ENCODE measurements at regions not wholly inside any gene's neighbourhood (a gene's known extent, or its start where the extent isn't known, plus 50 kb on each side); places are given as distances from the start of the nearest gene placed in this dataset.
A peak's percentile ranks its signal among the peaks of the same experiment; 100 is the strongest.

DNA sequence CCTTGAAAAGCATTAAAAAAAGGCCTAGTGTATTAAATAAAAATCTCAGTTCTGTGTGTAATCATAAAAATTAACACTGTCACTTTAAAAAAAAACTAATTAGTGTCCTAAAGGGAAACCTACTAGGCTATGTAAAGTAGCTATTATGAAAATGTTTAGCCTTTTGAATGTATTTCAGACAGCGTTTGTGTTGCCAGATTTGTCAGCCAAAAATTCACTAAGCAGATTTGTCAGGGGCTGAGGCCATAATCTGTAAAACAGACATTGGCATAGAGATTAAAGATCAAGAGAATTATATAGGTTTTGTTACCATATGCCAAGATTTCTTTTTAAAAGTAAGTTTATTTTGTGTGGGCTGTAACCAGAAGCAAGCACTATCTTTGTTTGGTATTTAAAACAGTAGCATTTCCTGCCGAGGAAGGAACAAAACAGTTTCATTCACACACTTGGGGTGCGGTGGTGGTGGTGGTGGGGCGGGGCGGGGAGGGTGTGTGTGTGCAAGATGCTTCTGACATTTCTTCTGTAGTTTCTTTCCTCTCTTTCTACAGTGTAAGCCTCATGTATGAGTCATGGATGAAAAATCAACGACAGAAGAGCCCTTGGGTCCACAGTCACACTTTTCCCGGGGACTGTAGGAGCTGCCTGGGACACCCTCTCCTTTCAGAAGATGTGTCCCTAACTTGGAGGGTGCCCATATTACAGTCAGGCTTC is 328.5 kb upstream of the FANCL start:
- DNase-seq (ENCODE audit: low read depth) = peak; percentile 14

DNA sequence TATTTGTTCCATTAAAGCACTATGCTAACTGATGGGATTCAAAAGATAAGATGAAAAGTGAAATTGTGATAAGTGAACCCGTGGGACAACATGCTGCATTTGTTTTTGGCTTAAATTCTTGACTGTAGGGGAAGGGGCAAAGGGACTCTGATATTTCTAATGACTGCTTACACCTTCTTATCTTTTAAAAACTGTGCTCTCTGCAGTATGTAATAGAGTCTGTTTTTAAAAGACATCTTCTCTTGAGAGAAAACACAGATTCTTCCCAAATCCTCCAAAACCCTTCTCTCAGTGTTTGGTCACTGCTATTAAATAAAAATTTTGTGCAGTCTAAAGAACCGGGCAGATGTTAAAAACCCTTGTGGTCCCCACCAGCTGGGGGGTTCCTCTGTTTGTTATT is 327.8 kb upstream of the FANCL start:
- DNase-seq (ENCODE audit: low read depth) = no peak

GRCh38 chr2:58562276-58562675 is 321.2 kb upstream of the FANCL start:
- DNase-seq (ENCODE audit: low read depth) = no peak

DNA sequence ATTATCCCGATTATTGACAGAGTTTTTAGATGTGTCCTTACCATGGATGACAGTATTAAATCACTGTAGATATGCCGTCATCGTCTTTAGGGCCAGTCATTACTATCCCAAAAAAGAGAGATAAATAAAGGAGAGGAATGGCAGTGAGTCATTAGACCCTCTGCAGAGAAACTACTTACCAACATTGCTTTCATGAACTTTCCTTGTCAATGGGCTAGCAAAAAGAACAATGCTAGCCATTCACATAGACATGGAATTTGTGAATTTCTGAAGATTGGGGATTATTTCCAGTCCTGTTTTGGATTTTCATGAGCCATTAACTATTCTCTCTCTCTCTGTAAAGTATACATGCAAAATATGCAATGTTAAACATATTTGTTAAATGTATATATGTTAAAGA is 319.4 kb upstream of the FANCL start:
- DNase-seq (ENCODE audit: low read depth) = peak; percentile 24

DNA sequence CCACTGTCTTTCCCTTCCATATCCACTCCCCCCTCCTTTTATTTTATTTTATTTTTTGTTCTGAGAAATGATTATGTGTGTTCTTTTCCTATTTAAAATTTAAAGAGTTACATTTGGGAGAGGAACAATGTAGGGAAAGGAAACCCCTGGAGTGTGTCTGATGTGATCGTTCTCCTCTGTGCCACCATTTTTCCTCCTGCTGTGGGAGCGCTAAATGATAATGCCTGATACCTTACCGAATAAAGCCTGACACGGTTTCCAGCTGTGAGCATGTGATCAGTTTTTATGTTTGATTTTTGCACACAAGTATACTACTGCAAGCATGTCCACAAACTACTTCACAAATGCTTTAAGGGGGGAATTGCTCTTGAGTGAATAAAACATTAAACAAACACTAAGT is 317.8 kb upstream of the FANCL start:
- DNase-seq (ENCODE audit: low read depth) = no peak

- no peak for DNase-seq (ENCODE audit: low read depth)
Observed at GRCh38 chr2:58557176-58557575, 316.1 kb upstream of the FANCL start.

DNA sequence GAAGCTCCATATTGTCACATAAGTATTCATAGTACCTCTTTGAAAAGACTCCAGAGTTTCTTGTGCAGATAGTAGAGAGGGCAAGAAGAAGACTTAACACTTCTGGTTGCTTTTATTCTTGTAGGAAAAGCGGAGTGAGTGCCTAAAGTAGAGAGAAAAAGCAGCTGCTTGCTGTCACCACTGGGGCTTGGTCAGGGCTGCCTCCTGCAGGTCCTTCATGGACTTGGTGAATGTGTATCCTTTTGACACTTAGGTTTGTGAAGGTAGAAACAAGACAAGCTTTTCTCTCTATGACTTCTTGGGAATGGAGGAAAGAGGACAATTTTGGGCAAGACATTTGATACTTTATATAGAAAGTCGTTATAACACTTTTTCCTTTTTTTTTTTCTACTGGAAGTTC is 312.8 kb upstream of the FANCL start:
- DNase-seq (ENCODE audit: low read depth) = no peak

DNA sequence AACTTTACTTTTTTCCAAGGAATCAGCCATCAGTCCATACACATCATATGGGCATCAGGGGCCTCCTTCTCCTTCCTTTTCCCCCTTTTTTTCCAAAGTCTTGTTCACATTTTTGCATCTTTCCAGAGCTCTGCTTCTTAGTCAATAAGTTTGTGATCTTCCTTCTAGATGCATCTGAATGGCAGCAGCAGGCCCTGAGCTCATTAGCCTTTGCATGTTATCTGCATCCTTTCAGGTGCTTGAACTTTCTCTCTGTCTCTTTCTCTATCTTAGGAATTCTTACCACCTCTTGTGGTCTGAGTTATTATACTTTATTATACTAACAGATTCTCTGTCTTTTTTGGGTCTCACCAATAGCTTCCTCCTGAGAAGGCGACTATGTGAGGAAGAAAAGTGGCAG is 312.4 kb upstream of the FANCL start:
- no peak for DNase-seq (ENCODE audit: low read depth)

- no peak for DNase-seq (ENCODE audit: low read depth)
Observed at GRCh38 chr2:58545300-58546280, 304.5 kb upstream of the FANCL start.

- DNase-seq (ENCODE audit: low read depth) = no peak
Observed at GRCh38 chr2:58543442-58543841, 302.3 kb upstream of the FANCL start.

DNA sequence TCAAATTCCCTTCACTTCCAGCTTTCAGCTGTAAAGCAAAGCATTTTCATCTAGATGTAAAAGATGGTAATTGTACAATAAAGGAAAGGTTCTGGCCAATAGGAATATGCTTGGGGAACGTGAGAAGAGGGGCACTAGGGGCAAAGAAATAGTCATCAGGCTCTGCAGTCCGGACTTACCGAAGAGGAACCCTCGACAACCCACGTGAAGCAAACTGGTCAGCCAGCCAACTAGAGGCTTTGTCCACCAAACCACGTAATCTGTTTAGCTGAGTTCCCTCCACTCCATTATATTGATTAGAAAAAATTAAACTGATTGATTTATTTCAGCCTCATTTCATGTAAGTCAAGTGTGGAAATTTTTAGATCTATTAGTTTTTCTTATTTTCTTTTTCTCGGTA is 300.4 kb upstream of the FANCL start:
- DNase-seq (ENCODE audit: low read depth) = no peak

DNA sequence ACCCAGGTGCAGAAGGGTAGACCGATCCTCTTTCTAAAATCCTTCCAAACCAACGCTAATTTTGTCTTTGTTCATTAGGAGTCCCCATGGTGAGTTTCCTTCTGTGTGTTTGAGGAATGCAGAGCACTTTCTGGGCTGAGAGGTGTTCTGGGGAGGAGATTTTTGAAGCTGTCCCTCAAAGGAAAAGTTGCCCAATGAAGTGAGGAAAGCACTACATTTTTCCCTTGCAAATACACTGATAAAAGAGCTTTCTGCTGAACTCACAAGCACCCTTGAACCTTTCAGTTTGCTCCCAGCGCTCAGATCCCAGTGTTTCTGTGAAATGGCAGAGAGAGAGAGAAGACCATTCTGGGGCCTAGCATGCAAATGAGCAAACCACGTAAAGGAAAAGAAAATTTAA is 299.6 kb upstream of the FANCL start:
- DNase-seq (ENCODE audit: low read depth) = no peak

DNA sequence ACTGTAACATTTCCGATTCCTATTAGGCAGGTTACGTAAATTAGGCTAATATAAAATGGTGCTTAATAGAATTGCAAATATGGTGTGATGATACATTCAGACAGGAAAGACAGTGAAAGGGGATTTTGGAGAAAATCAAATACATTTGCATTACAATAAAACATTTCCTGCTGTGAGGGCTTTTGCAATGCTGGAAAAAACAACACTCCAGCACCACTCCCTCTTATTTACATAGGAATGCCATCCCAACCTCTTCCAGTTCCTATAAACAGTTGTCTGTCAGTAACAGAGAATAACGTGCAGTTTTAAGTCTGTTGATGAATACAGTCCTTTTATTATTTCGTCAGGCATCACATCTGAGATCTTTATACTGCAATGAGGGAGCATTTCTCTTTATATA is 298.8 kb upstream of the FANCL start:
- peak; percentile 18 for DNase-seq (ENCODE audit: low read depth)

DNA sequence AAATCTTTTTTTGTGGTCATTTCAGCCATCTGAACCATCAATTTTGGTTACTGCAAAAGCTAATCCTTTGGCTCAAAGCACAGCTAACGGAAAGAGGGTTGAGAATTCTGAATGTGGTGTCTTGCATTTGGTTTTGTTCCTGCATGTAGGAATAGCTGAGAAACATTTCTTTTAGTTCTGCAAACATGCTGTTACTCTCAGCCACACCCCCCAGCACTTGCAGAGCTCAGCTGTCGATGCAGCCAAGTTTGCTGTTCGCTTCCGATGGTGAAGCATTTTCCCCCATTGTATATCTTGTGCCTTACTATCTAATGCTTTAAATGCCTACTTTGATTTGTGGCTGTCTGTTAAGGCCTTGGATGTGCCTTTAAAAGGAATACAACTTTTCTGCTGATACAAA is 294.9 kb upstream of the FANCL start:
- DNase-seq (ENCODE audit: low read depth) = no peak

- DNase-seq (ENCODE audit: low read depth) = no peak
Observed at GRCh38 chr2:58535182-58535581, 294.1 kb upstream of the FANCL start.

DNA sequence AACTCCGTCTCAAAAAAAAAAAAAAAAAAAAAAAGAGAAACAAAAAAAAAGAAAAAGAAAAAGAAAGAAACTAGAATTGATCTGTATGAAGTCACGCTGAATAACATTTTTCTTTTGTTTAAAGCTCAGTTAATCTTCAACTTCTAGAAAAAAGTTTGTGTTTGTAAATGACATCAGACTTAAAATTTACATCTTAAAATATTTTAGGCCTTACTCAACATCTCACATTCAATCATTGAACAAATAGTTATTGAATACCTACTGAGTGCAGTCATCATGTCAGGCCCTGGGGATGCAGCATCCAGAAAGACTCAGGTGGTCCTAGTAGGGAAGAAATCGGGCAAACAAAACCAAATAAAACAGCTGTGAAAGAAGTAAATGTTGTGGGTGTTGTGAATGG is 292.3 kb upstream of the FANCL start:
- DNase-seq (ENCODE audit: low read depth) = no peak

DNA sequence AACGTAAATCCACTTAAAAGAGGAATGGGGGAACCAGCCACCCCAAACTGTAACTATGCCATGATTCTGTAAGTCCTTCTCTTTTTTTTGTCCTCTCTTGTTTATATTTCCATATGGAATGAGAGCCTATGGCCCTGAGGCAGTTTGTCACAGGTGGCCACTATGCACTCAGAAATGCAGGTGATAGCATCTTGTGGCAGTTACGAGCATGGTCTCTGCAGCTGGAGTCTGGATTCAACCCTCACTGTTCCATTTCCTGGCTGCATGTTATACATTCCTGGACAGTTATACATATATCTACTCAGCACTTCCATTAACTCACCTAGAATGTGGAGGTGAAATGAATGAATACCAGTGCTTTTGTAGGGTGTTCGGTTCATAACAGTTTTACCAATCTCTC is 291.5 kb upstream of the FANCL start:
- DNase-seq (ENCODE audit: low read depth) = no peak

- DNase-seq (ENCODE audit: low read depth) = no peak
Observed at GRCh38 chr2:58527647-58528046, 286.5 kb upstream of the FANCL start.

DNA sequence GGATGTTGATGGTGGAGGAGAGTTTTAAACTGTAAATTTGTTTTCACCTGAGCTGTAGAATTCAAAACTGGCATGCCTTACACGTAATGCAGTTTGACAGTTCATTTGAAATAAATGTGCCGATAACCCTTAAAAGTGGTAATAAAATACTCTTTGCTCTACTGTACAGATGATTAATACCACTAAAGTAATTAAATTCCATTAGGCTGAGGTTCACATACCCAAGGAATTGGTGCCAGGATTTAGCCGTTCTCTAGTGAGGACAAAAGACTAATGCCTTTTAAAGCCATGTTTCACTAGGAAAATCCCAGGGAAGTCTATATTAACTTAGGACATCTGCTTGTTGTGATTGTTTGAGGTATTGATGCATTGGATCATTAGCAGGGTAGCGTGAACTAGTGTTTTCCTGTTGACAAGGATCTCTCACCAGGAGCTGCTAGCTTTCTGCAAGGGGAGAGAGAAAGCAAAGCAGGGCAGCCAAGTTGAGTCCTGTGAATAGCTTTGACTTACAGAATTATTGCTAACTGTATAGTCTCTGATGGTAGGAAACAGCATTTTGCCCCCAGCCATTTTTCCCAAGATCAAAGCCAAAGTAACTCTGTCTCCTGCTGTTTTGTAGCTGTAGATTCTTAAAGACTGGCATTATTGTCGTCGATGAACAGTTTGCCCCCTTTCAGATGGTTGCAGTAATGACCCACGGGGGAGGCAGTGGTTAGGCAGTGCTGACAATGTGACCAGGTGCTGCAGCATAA is 280.9 kb upstream of the FANCL start:
- no peak for DNase-seq (ENCODE audit: low read depth)

DNA sequence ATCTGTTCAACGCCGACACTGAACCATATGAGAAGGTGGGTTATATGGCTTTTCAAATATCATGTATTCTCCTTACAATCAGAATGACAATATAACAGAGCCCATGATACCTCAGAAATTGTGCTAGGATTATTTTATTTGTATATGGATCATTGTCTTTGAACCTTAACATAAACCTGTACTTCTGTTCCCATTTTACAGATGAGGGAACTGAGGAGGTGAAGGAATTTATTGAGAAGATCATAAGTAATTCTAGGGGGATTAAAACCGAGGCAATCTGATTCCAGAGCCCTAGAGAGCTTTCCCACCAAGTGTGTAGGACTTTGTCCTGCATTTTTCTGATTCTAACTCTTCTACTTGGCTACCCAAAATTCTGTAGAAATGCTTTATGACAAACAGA is 279.8 kb upstream of the FANCL start:
- DNase-seq (ENCODE audit: low read depth) = no peak

- DNase-seq (ENCODE audit: low read depth) = no peak
Observed at GRCh38 chr2:58517881-58518280, 276.8 kb upstream of the FANCL start.

GRCh38 chr2:58516695-58517094 is 275.6 kb upstream of the FANCL start:
- no peak for DNase-seq (ENCODE audit: low read depth)
